ENCODE measurements at regions not wholly inside any gene's neighbourhood (a gene's known extent, or its start where the extent isn't known, plus 50 kb on each side); places are given as distances from the start of the nearest gene placed in this dataset.
"Not testable (repeated sequence)": the region's sequence is repeated elsewhere in the genome, so short reads cannot be mapped to it uniquely, and the experiment has no call there.

- no peak for DNase-seq (ENCODE audit: low read depth in 2 of 2)
These were observed 76.0 kb upstream of the XPA start for GRCh38 chr9:97773091-97773490.

- DNase-seq (ENCODE audit: low read depth in 2 of 2): no peak
These were observed 76.6 kb upstream of the XPA start for GRCh38 chr9:97773723-97774122.

GRCh38 chr9:97774673-97775072 is 77.5 kb upstream of the XPA start:
- DNase-seq (ENCODE audit: low read depth in 2 of 2): no peak

- not testable (repeated sequence) for DNase-seq (ENCODE audit: low read depth in 2 of 2)
These were observed 74.3 kb upstream of the FOXE1 start for GRCh38 chr9:97778740-97779139.

GRCh38 chr9:97779608-97780007 is 73.4 kb upstream of the FOXE1 start:
- DNase-seq (ENCODE audit: low read depth in 2 of 2): no peak

GRCh38 chr9:97781902-97782301 is 71.1 kb upstream of the FOXE1 start:
- no peak for DNase-seq (ENCODE audit: low read depth in 2 of 2)

GRCh38 chr9:97786341-97786740 is 66.7 kb upstream of the FOXE1 start:
- no peak for DNase-seq (ENCODE audit: low read depth in 2 of 2)

- DNase-seq (ENCODE audit: low read depth in 2 of 2): no peak
These were observed 65.5 kb upstream of the FOXE1 start for GRCh38 chr9:97787551-97787950.

- DNase-seq (ENCODE audit: low read depth in 2 of 2): no peak
These were observed 64.0 kb upstream of the FOXE1 start for GRCh38 chr9:97788763-97789663.

GRCh38 chr9:97790542-97790941 is 62.5 kb upstream of the FOXE1 start:
- no peak for DNase-seq (ENCODE audit: low read depth in 2 of 2)

- DNase-seq (ENCODE audit: low read depth in 2 of 2): no peak
These were observed 61.5 kb upstream of the FOXE1 start for GRCh38 chr9:97791542-97791941.

GRCh38 chr9:97793067-97793466 is 60.0 kb upstream of the FOXE1 start:
- no peak for DNase-seq (ENCODE audit: low read depth in 2 of 2)

- DNase-seq (ENCODE audit: low read depth in 2 of 2): no peak
These were observed 58.4 kb upstream of the FOXE1 start for GRCh38 chr9:97794666-97795065.

- not testable (repeated sequence) for DNase-seq (ENCODE audit: low read depth in 2 of 2)
These were observed 56.9 kb upstream of the FOXE1 start for GRCh38 chr9:97796176-97796575.

GRCh38 chr9:97801180-97801579 is 51.8 kb upstream of the FOXE1 start:
- no peak for DNase-seq (ENCODE audit: low read depth in 2 of 2)

- DNase-seq (ENCODE audit: low read depth in 2 of 2): no peak
These were observed 50.8 kb upstream of the FOXE1 start for GRCh38 chr9:97802276-97802675.

GRCh38 chr9:97803167-97804058 is 49.6 kb upstream of the FOXE1 start:
- DNase-seq (ENCODE audit: low read depth in 2 of 2): peak; percentile 24 to 57
